PFSK-1 (cell line): ENCODE measurements at regions not wholly inside any gene's neighbourhood (a gene's known extent, or its start where the extent isn't known, plus 50 kb on each side); places are given as distances from the start of the nearest gene placed in this dataset.

ENCODE experiments used
- FOXP2 ChIP-seq: optimal IDR thresholded peaks from 2 replicates; pipeline ENCODE3; 2011; ENCODE audit warnings: borderline replicate concordance, control low read depth, inconsistent platforms; ENCODE audit not compliant: insufficient read depth; ENCODE audit errors: extremely low read length, extremely low read depth
- POLR2AphosphoS5 ChIP-seq: IDR thresholded peaks from 2 replicates; pipeline ENCODE4 v1.6.1; 2012; ENCODE audit warnings: low read depth, mild to moderate bottlenecking, control low read depth, low read length, moderate library complexity
- REST ChIP-seq, 2 experiments: IDR thresholded peaks; 2 replicates each; pipeline versions ENCODE4 v1.6.1 to v1.8.0; 2011 to 2012; ENCODE audit warnings: low read depth in 2 of 2, low read length in 2 of 2, control low read depth in 1 of 2, inconsistent platforms in 1 of 2, mild to moderate bottlenecking in 1 of 2, moderate library complexity in 1 of 2; ENCODE audit not compliant: insufficient read depth in 1 of 2
- SIN3A ChIP-seq: IDR thresholded peaks from 2 replicates; pipeline ENCODE4 v1.6.1; 2012; ENCODE audit warnings: mild to moderate bottlenecking, low read length, moderate library complexity, borderline replicate concordance; ENCODE audit not compliant: insufficient read depth
- TAF1 ChIP-seq: IDR thresholded peaks from 2 replicates; pipeline ENCODE4 v1.6.1; 2012; ENCODE audit warnings: low read length, control low read depth, borderline replicate concordance; ENCODE audit not compliant: insufficient read depth

- TF ChIP-seq POLR2AphosphoS5 (no peak), REST (IDR thresholded peaks at IDR 0.05; ENCODE audit: insufficient read depth in 1 of 2, low read depth in 2 of 2, low read length in 2 of 2) (no peak), TAF1 (no peak), SIN3A (no peak), FOXP2 (no peak)
These were observed 531.0 kb downstream of the EPHA7 start for GRCh38 chr6:92888316-92888715.

DNA sequence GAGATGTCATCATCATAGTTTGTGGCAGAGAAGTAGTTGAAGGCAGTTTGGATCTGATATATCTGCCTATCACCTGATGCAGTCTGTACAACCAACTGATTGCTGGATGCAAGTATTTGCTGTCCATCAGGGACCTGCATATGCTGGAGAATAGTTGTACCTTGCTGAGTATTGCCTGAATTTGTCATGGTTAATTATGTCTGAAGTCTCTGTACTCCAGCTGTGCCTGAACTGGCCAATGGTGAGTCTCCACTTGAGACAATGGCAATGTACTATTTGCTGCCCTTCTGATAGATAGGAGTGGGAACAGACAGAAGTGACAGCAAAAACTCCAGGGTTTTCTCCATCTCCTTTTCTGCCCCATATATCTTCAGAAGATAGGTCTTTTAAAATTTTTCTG, 531.5 kb downstream of the EPHA7 start:
- TF ChIP-seq SIN3A: no peak
- no peak for TF ChIP-seq FOXP2
- no peak for TF ChIP-seq REST (IDR thresholded peaks at IDR 0.05; ENCODE audit: insufficient read depth in 1 of 2, low read depth in 2 of 2, low read length in 2 of 2)

- TF ChIP-seq TAF1 (no peak), REST (IDR thresholded peaks at IDR 0.05; ENCODE audit: insufficient read depth in 1 of 2, low read depth in 2 of 2, low read length in 2 of 2) (no peak), FOXP2 (no peak), SIN3A (no peak), POLR2AphosphoS5 (no peak)
These were observed 539.8 kb downstream of the EPHA7 start for GRCh38 chr6:92879526-92879925.

DNA sequence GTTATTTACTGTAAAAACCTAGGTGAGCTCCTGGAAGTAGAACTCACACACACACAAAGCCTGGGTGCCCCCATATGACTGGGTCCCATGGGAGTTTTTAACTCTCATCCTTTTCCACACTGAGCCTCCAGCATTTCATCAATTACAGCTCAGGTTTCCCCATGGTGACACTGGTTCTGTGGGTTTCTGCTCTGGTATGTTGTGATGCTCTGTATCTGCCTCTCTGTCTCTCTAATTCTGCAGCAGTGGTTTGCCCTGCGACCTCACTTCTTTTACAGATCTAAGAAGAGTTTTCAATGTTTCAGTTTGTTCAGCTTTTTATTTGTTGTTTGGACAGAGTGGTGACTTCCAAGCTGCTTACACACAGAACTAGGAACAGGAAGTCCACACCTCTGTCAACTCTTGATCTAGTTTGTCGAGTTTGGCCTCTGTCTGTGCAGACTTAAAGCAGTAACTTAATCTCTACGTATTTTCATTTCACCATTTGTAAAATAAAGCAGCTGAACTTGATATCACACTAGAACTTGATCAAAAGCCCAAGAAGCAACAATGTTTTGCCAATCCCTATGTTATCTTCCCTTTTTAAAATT, 554.3 kb downstream of the EPHA7 start:
- TF ChIP-seq POLR2AphosphoS5 (no peak), TAF1 (no peak), REST (IDR thresholded peaks at IDR 0.05; ENCODE audit: insufficient read depth in 1 of 2, low read depth in 2 of 2, low read length in 2 of 2) (no peak), FOXP2 (no peak), SIN3A (no peak)

DNA sequence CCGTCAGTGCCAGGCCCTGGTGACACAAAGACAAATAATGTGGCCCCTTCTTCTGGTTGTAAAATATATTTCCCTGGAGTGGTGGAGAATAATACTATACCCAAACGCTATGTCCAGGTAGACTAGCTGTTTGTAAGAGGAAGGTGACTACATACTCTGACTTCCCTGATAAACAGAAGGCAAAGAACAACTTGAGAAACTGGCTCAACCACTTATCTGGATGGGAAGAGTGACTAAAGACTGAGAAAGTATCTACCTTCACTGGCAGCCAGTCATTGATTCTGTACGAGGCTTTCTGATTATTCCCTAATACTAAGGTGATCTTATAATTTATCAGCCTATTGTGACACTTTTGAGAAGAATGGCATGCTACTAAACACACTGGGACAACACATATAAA, 569.7 kb downstream of the EPHA7 start:
- TF ChIP-seq FOXP2 (no peak), POLR2AphosphoS5 (no peak), SIN3A (no peak), REST (IDR thresholded peaks at IDR 0.05; ENCODE audit: insufficient read depth in 1 of 2, low read depth in 2 of 2, low read length in 2 of 2) (no peak), TAF1 (no peak)
